ENCODE measurements at regions not wholly inside any gene's neighbourhood (a gene's known extent, or its start where the extent isn't known, plus 50 kb on each side); places are given as distances from the start of the nearest gene placed in this dataset.

DNA sequence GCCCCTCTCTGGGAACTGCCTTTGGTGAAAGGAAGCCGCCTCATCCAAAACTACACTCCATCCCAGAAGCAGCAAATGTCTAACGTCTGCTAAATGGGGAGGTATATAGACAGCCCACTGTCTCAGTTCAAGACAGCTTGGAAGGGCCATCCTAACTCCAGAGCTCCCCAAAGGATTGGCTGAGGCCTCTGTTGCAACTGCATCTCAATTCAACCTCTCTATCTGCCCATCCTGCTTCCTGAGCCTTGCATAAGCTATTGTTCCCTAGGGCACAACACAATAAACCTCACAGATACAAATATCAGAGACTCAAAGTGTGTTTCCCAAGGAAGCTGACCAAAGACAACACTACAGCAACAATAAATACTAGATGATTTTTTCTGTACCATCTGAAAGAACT lies 495.2 kb upstream of the SOX5 start:
- Histone ChIP-seq H3K79me2 (ENCODE audit: control insufficient read depth, insufficient read depth, low read length) (no peaks in the 10 kb centered on the region), H3K27ac (ENCODE audit: extremely low read depth, low read depth, low read length) (no peak overlapping the region), H3K4me1 (replicated peaks in 1 of 2; ENCODE audit: control insufficient read depth in 2 of 2, insufficient read depth in 2 of 2, low read length in 2 of 2) (no peaks in the 10 kb centered on the region), H3K4me3 (no peak overlapping the region), H3K9me3 (replicated peaks; ENCODE audit: control insufficient read depth, insufficient read depth, low read depth, low read length) (no peaks in the 10 kb centered on the region), H3K4me2 (ENCODE audit: insufficient read depth, low read length) (no peak overlapping the region), H2AFZ (ENCODE audit: low read depth, low read length) (no peak overlapping the region), H3K36me3 (ENCODE audit: control insufficient read depth, insufficient read depth, low read length) (no peaks in the 10 kb centered on the region), H4K20me1 (replicated peaks; ENCODE audit: control insufficient read depth, insufficient read depth, low read length) (no peaks in the 10 kb centered on the region), H3K27me3 (ENCODE audit: control insufficient read depth in 2 of 2, insufficient read depth in 2 of 2, low read length in 2 of 2) (peaks cover 0 to 5% of the 10 kb centered on the region in 2 experiments; a peak in 2 of 5 replicates), H3K9ac (ENCODE audit: insufficient read depth in 1 of 2, low read depth in 2 of 2, low read length in 2 of 2) (no peak overlapping the region), H3K9me1 (ENCODE audit: control insufficient read depth, insufficient read depth, low read length) (no peaks in the 10 kb centered on the region)
- FAIRE-seq (no peak), DNase-seq (ENCODE audit: extremely low read depth in 1 of 4, low spot score in 3 of 4) (no peak), ATAC-seq (no peak)
- 0% methylated on average over 2 of the region's 2 CpGs for WGBS (ENCODE audit: insufficient coverage, low coverage, missing lambda C conversion rate)
- intact Hi-C loops (cut with micrococcal nuclease) (no loop called here), in situ Hi-C loops (cut with MboI) (no loop called here)
- no peak for TF ChIP-seq MCM3 (IDR thresholded peaks at IDR 0.05)
- no peak for TF ChIP-seq RBBP5 (IDR thresholded peaks at IDR 0.05; ENCODE audit: borderline replicate concordance, insufficient read depth, low read length, poor library complexity, severe bottlenecking)
- TF ChIP-seq MXD1 (CRISPR knock-in tag; IDR thresholded peaks at IDR 0.05; ENCODE audit: borderline replicate concordance, poor library complexity, severe bottlenecking) = no peak
- no peak for TF ChIP-seq EWSR1 (IDR thresholded peaks at IDR 0.05; ENCODE audit: borderline replicate concordance, low read depth, partially characterized antibody)
- TF ChIP-seq, protein P1, sequence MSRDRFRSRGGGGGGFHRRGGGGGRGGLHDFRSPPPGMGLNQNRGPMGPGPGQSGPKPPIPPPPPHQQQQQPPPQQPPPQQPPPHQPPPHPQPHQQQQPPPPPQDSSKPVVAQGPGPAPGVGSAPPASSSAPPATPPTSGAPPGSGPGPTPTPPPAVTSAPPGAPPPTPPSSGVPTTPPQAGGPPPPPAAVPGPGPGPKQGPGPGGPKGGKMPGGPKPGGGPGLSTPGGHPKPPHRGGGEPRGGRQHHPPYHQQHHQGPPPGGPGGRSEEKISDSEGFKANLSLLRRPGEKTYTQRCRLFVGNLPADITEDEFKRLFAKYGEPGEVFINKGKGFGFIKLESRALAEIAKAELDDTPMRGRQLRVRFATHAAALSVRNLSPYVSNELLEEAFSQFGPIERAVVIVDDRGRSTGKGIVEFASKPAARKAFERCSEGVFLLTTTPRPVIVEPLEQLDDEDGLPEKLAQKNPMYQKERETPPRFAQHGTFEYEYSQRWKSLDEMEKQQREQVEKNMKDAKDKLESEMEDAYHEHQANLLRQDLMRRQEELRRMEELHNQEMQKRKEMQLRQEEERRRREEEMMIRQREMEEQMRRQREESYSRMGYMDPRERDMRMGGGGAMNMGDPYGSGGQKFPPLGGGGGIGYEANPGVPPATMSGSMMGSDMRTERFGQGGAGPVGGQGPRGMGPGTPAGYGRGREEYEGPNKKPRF (IDR thresholded peaks at IDR 0.05; ENCODE audit: low read depth, low read length) = no peak
- ChIA-PET CTCF (ENCODE audit: low intra/inter-chr PET ratio) (no interaction called here), POLR2A (no interaction called here)
- no TSS peak for BruUV-seq (replicated peaks)
